ENCODE measurements at regions not wholly inside any gene's neighbourhood (a gene's known extent, or its start where the extent isn't known, plus 50 kb on each side); places are given as distances from the start of the nearest gene placed in this dataset.

GRCh38 chr21:23374155-23374554 is 2233.1 kb downstream of the MRPL39 start:
- TF ChIP-seq CTCF (IDR thresholded peaks at IDR 0.05) (no peak), EZH2 (IDR thresholded peaks at IDR 0.05; ENCODE audit: borderline replicate concordance, insufficient read depth, low read depth, low read length, poor library complexity, severe bottlenecking) (no peak)

Measured in B cell (primary cell).